ENCODE measurements at regions not wholly inside any gene's neighbourhood (a gene's known extent, or its start where the extent isn't known, plus 50 kb on each side); places are given as distances from the start of the nearest gene placed in this dataset.

DNA sequence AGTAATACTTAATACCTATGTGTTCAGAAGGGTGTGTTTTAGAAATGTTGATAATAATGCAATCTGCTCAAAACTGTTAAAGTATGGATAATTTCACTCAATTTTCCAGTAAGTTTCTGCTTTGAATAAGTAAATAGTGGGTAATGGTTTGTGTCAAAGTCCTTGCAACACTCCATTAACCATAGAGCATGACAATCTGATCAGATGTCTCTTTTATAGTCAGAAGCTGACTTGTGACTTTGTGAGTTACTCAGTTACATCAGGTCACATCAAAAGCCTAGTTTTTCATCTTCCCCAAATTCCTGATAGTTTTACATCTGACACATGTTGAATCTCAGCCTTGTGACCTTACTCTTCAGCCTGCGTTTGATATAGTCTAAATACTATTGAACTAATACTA is 338.0 kb downstream of the EFNB2 start:
- no peaks in the 10 kb centered on the region for H4K20me1 ChIP-seq (ENCODE audit: insufficient read depth, low read length)
- BruUV-seq (replicated peaks), result no TSS peak
- intact Hi-C loops (cut with micrococcal nuclease; ENCODE audit: unreplicated experiment), result no loop called here

GRCh38 chr13:106187501-106188095 is 347.9 kb downstream of the EFNB2 start:
- POLR2A ChIA-PET, result no interaction called here
- Histone ChIP-seq H3K4me1 (ENCODE audit: insufficient read depth, low read length, poor library complexity, severe bottlenecking) (no peaks in the 10 kb centered on the region), H3K9me2 (ENCODE audit: insufficient read depth, low read length) (no peaks in the 10 kb centered on the region), H3K27ac (ENCODE audit: low read depth, low read length, poor library complexity, severe bottlenecking) (no peak overlapping the region), H4K20me1 (ENCODE audit: insufficient read depth, low read length) (no peaks in the 10 kb centered on the region), H2AFZ (ENCODE audit: low read length) (no peak overlapping the region), H3K36me3 (ENCODE audit: insufficient read depth, low read length) (no peaks in the 10 kb centered on the region), H3K79me2 (ENCODE audit: insufficient read depth, low read depth, low read length) (no peaks in the 10 kb centered on the region), H3K4me2 (ENCODE audit: low read length) (no peak overlapping the region), H3K4me3 (ENCODE audit: low read depth, low read length, poor library complexity, severe bottlenecking) (no peak overlapping the region), H3K9me3 (ENCODE audit: low read length) (no peaks in the 10 kb centered on the region)
- no peak for TF ChIP-seq EZH2phosphoT487 (IDR thresholded peaks at IDR 0.05; ENCODE audit: borderline replicate concordance, low read depth, low read length)
- CTCF ChIA-PET (ENCODE audit: unreplicated experiment), result no interaction called here
- BruUV-seq (replicated peaks), result no TSS peak
- intact Hi-C loops (cut with micrococcal nuclease; ENCODE audit: unreplicated experiment), result no loop called here
- DNase-seq (ENCODE audit: low spot score), result no peak

More for the DNA sequence above, 338.0 kb downstream of the EFNB2 start:
- ChIA-PET CTCF (ENCODE audit: unreplicated experiment) (no interaction called here), POLR2A (no interaction called here)
- Histone ChIP-seq H3K9me2 (ENCODE audit: insufficient read depth, low read length) (no peaks in the 10 kb centered on the region), H3K36me3 (ENCODE audit: insufficient read depth, low read length) (no peaks in the 10 kb centered on the region), H3K9me3 (ENCODE audit: low read length) (no peaks in the 10 kb centered on the region), H3K27ac (ENCODE audit: low read depth, low read length, poor library complexity, severe bottlenecking) (no peak overlapping the region), H2AFZ (ENCODE audit: low read length) (no peak overlapping the region), H3K4me1 (ENCODE audit: insufficient read depth, low read length, poor library complexity, severe bottlenecking) (no peaks in the 10 kb centered on the region), H3K79me2 (ENCODE audit: insufficient read depth, low read depth, low read length) (no peaks in the 10 kb centered on the region), H3K4me3 (ENCODE audit: low read depth, low read length, poor library complexity, severe bottlenecking) (no peak overlapping the region), H3K4me2 (ENCODE audit: low read length) (no peak overlapping the region)
- DNase-seq (ENCODE audit: low spot score), result no peak
- no peak for TF ChIP-seq EZH2phosphoT487 (IDR thresholded peaks at IDR 0.05; ENCODE audit: borderline replicate concordance, low read depth, low read length)
- TF ChIP-seq, protein P1, sequence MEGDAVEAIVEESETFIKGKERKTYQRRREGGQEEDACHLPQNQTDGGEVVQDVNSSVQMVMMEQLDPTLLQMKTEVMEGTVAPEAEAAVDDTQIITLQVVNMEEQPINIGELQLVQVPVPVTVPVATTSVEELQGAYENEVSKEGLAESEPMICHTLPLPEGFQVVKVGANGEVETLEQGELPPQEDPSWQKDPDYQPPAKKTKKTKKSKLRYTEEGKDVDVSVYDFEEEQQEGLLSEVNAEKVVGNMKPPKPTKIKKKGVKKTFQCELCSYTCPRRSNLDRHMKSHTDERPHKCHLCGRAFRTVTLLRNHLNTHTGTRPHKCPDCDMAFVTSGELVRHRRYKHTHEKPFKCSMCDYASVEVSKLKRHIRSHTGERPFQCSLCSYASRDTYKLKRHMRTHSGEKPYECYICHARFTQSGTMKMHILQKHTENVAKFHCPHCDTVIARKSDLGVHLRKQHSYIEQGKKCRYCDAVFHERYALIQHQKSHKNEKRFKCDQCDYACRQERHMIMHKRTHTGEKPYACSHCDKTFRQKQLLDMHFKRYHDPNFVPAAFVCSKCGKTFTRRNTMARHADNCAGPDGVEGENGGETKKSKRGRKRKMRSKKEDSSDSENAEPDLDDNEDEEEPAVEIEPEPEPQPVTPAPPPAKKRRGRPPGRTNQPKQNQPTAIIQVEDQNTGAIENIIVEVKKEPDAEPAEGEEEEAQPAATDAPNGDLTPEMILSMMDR (conservative IDR thresholded peaks at IDR 0.05; ENCODE audit: low read length), result no peak

GRCh38 chr13:106187101-106187500 is 348.4 kb downstream of the EFNB2 start:
- Histone ChIP-seq H3K79me2 (ENCODE audit: insufficient read depth, low read depth, low read length) (no peaks in the 10 kb centered on the region), H4K20me1 (ENCODE audit: insufficient read depth, low read length) (no peaks in the 10 kb centered on the region), H3K36me3 (ENCODE audit: insufficient read depth, low read length) (no peaks in the 10 kb centered on the region), H3K4me1 (ENCODE audit: insufficient read depth, low read length, poor library complexity, severe bottlenecking) (no peaks in the 10 kb centered on the region), H2AFZ (ENCODE audit: low read length) (no peak overlapping the region), H3K4me3 (ENCODE audit: low read depth, low read length, poor library complexity, severe bottlenecking) (no peak overlapping the region), H3K27ac (ENCODE audit: low read depth, low read length, poor library complexity, severe bottlenecking) (no peak overlapping the region), H3K9me3 (ENCODE audit: low read length) (no peaks in the 10 kb centered on the region), H3K4me2 (ENCODE audit: low read length) (no peak overlapping the region), H3K9me2 (ENCODE audit: insufficient read depth, low read length) (no peaks in the 10 kb centered on the region)
- no peak for DNase-seq (ENCODE audit: low spot score)
- CTCF ChIA-PET (ENCODE audit: unreplicated experiment), result no interaction called here
- no TSS peak for BruUV-seq (replicated peaks)
- TF ChIP-seq, protein P1 (conservative IDR thresholded peaks at IDR 0.05; ENCODE audit: low read length), result no peak
- TF ChIP-seq EZH2phosphoT487 (IDR thresholded peaks at IDR 0.05; ENCODE audit: borderline replicate concordance, low read depth, low read length), result no peak
- POLR2A ChIA-PET, result no interaction called here
- intact Hi-C loops (cut with micrococcal nuclease; ENCODE audit: unreplicated experiment), result no loop called here

Data from OCI-LY7 (cell line).